Trophoblast cell (in vitro differentiated cells and primary cell): ENCODE measurements at regions not wholly inside any gene's neighbourhood (a gene's known extent, or its start where the extent isn't known, plus 50 kb on each side); places are given as distances from the start of the nearest gene placed in this dataset.

Experiments
- DNase-seq, 2 donors: peaks; one replicate each; pipeline ENCODE4 v3.0.0-alpha.2; 2016
- H2AFZ ChIP-seq: 2 replicates; pipeline ENCODE4 v1.6.1; 2013; ENCODE audit warnings: low read length, moderate library complexity, mild to moderate bottlenecking; ENCODE audit not compliant: insufficient read depth, poor library complexity
- H2AK5ac ChIP-seq: 2 replicates; pipeline ENCODE4 v1.6.1; 2013; ENCODE audit warnings: mild to moderate bottlenecking, low read length
- H2BK120ac ChIP-seq: 2 replicates; pipeline ENCODE4 v1.6.1; 2013; ENCODE audit warnings: low read length, mild to moderate bottlenecking, moderate library complexity; ENCODE audit not compliant: insufficient read depth, poor library complexity
- H2BK12ac ChIP-seq: 2 replicates; pipeline ENCODE4 v1.6.1; 2013; ENCODE audit warnings: mild to moderate bottlenecking, low read length, moderate library complexity
- H2BK5ac ChIP-seq: 2 replicates; pipeline ENCODE4 v1.6.1; 2013; ENCODE audit warnings: low read length, low read depth, moderate library complexity, mild to moderate bottlenecking; ENCODE audit not compliant: poor library complexity
- H3K14ac ChIP-seq: 2 replicates; pipeline ENCODE4 v1.6.1; 2013; ENCODE audit warnings: mild to moderate bottlenecking, low read length
- H3K18ac ChIP-seq: 2 replicates; pipeline ENCODE4 v1.6.1; 2013; ENCODE audit warnings: mild to moderate bottlenecking, low read length
- H3K23ac ChIP-seq: 2 replicates; pipeline ENCODE4 v1.6.1; 2013; ENCODE audit warnings: low read length
- H3K27ac ChIP-seq: 2 replicates; pipeline ENCODE4 v1.5.1; 2013; ENCODE audit warnings: low read depth, mild to moderate bottlenecking, inconsistent platforms, low read length, moderate library complexity
- H3K27me3 ChIP-seq: 2 replicates; pipeline ENCODE4 v1.6.1; 2013; ENCODE audit warnings: inconsistent platforms, mild to moderate bottlenecking, low read length, moderate library complexity; ENCODE audit not compliant: insufficient read depth
- H3K36me3 ChIP-seq, 2 experiments: 1 replicate in 1 of 2; 2 replicates in 1 of 2; pipeline ENCODE4 v1.6.1; 2013; ENCODE audit warnings: low read length in 2 of 2, mild to moderate bottlenecking in 2 of 2, moderate library complexity in 1 of 2; ENCODE audit not compliant: insufficient read depth in 2 of 2, control insufficient read depth in 1 of 2
- H3K4ac ChIP-seq: 2 replicates; pipeline ENCODE4 v1.6.1; 2013; ENCODE audit warnings: low read depth, mild to moderate bottlenecking, low read length, moderate library complexity
- H3K4me1 ChIP-seq, 2 experiments: 1 replicate in 1 of 2; 2 replicates in 1 of 2; pipeline ENCODE4 v1.6.1; 2013; ENCODE audit warnings: low read length in 2 of 2, mild to moderate bottlenecking in 2 of 2, moderate library complexity in 1 of 2; ENCODE audit not compliant: insufficient read depth in 2 of 2, control insufficient read depth in 1 of 2
- H3K4me2 ChIP-seq: 2 replicates; pipeline ENCODE4 v1.6.1; 2013; ENCODE audit warnings: inconsistent platforms, mild to moderate bottlenecking, low read length, moderate library complexity
- H3K4me3 ChIP-seq: 2 replicates; pipeline ENCODE4 v1.5.1; 2013; ENCODE audit warnings: mild to moderate bottlenecking, low read depth, low read length, inconsistent platforms
- H3K79me1 ChIP-seq: one replicate; pipeline ENCODE4 v1.6.1; 2013; ENCODE audit warnings: low read length
- H3K79me2 ChIP-seq: 2 replicates; pipeline ENCODE4 v1.6.1; 2013; ENCODE audit warnings: low read length, mild to moderate bottlenecking; ENCODE audit not compliant: control insufficient read depth, insufficient read depth, poor library complexity
- H3K9ac ChIP-seq: 2 replicates; pipeline ENCODE4 v1.6.1; 2013; ENCODE audit warnings: mild to moderate bottlenecking, low read length
- H3K9me3 ChIP-seq: 2 replicates; pipeline ENCODE4 v1.6.1; 2013; ENCODE audit warnings: low read depth, mild to moderate bottlenecking, control low read depth, inconsistent platforms, low read length; ENCODE audit not compliant: insufficient read depth
- H4K12ac ChIP-seq: 2 replicates; pipeline ENCODE4 v1.6.1; 2013; ENCODE audit warnings: low read depth, mild to moderate bottlenecking, low read length, moderate library complexity
- H4K8ac ChIP-seq: 2 replicates; pipeline ENCODE4 v1.6.1; 2013; ENCODE audit warnings: low read depth, mild to moderate bottlenecking, low read length, moderate library complexity
- H4K91ac ChIP-seq: one replicate; pipeline ENCODE4 v1.6.1; 2013; ENCODE audit warnings: low read depth, mild to moderate bottlenecking, low read length, moderate library complexity
- WGBS: extraction: QIAGEN DNeasy Blood & Tissue Kit; methylation state at CpG from one replicate; pipeline ENCODE4 v1.1.7; 2013; ENCODE audit warnings: missing lambda C conversion rate; ENCODE audit not compliant: insufficient read length, insufficient coverage; ENCODE audit errors: extremely low coverage; 5-methylcytosine and 5-hydroxymethylcytosine counted together

- Histone ChIP-seq H2BK12ac (no peak overlapping the region), H2BK5ac (no peak overlapping the region), H3K9ac (no peak overlapping the region), H3K23ac (no peak overlapping the region), H2AFZ (no peak overlapping the region), H4K12ac (no peak overlapping the region), H3K4me1 (peaks cover 0 to 11% of the 10 kb centered on the region in 2 experiments), H3K18ac (no peak overlapping the region), H3K9me3 (no peaks in the 10 kb centered on the region), H3K4me3 (no peak overlapping the region), H3K27me3 (no peaks in the 10 kb centered on the region), H3K79me1 (no peaks in the 10 kb centered on the region), H2AK5ac (no peak overlapping the region), H4K8ac (no peak overlapping the region), H3K79me2 (no peaks in the 10 kb centered on the region), H3K4me2 (no peak overlapping the region), H3K14ac (no peak overlapping the region), H3K4ac (no peak overlapping the region), H4K91ac (no peak overlapping the region), H3K27ac (peak overlapping the region; percentile 77), H2BK120ac (peak overlapping the region; percentile 17), H3K36me3 (no peaks in the 10 kb centered on the region)
- no peak for DNase-seq
Measured at GRCh38 chr1:87644033-87644578, 315.4 kb downstream of the LMO4 start.

- H3K9ac ChIP-seq: no peak overlapping the region
- DNase-seq: no peak
Measured at GRCh38 chr1:87644579-87645190, 316.0 kb downstream of the LMO4 start.

GRCh38 chr1:87647430-87648177, 318.9 kb downstream of the LMO4 start:
- peaks cover 0 to 4% of the 10 kb centered on the region in 2 experiments for H3K4me1 ChIP-seq
- H3K4me3 ChIP-seq: no peak overlapping the region
- no peak overlapping the region for H3K4ac ChIP-seq
- H4K12ac ChIP-seq: no peak overlapping the region
- H3K27ac ChIP-seq: no peak overlapping the region
- H2BK12ac ChIP-seq: no peak overlapping the region
- H3K27me3 ChIP-seq: no peaks in the 10 kb centered on the region
- no CpG with 5 or more reads among the region's 6 CpGs for WGBS
- no peaks in the 10 kb centered on the region for H3K79me2 ChIP-seq
- peak in 1 of 2 donors; percentile 24 for DNase-seq
- H2BK120ac ChIP-seq: no peak overlapping the region
- H3K9ac ChIP-seq: no peak overlapping the region
- H4K8ac ChIP-seq: no peak overlapping the region
- H3K4me2 ChIP-seq: no peak overlapping the region
- H3K36me3 ChIP-seq: no peaks in the 10 kb centered on the region
- no peaks in the 10 kb centered on the region for H3K79me1 ChIP-seq
- H4K91ac ChIP-seq: no peak overlapping the region
- no peak overlapping the region for H3K18ac ChIP-seq
- H2AFZ ChIP-seq: no peak overlapping the region
- H2AK5ac ChIP-seq: no peak overlapping the region
- no peak overlapping the region for H3K23ac ChIP-seq
- H3K14ac ChIP-seq: no peak overlapping the region
- H2BK5ac ChIP-seq: no peak overlapping the region
- H3K9me3 ChIP-seq: no peaks in the 10 kb centered on the region

More at GRCh38 chr1:87644579-87645190, 316.0 kb downstream of the LMO4 start:
- no peak overlapping the region for H4K91ac ChIP-seq
- no CpG with 5 or more reads among the region's 7 CpGs for WGBS
- no peak overlapping the region for H3K4me3 ChIP-seq
- no peak overlapping the region for H3K14ac ChIP-seq
- no peak overlapping the region for H4K12ac ChIP-seq
- no peaks in the 10 kb centered on the region for H3K79me2 ChIP-seq
- no peak overlapping the region for H2AK5ac ChIP-seq
- no peak overlapping the region for H3K18ac ChIP-seq
- H2BK5ac ChIP-seq: peak overlapping the region; percentile 33
- H2AFZ ChIP-seq: no peak overlapping the region
- H3K9me3 ChIP-seq: no peaks in the 10 kb centered on the region
- peak overlapping the region; percentile 16 for H4K8ac ChIP-seq
- no peaks in the 10 kb centered on the region for H3K27me3 ChIP-seq
- H3K23ac ChIP-seq: no peak overlapping the region
- no peak overlapping the region for H3K4me2 ChIP-seq
- H2BK120ac ChIP-seq: peak overlapping the region; percentile 73
- peak overlapping the region; percentile 86 for H2BK12ac ChIP-seq
- no peaks in the 10 kb centered on the region for H3K36me3 ChIP-seq
- no peaks in the 10 kb centered on the region for H3K79me1 ChIP-seq
- peak overlapping the region; percentile 22 for H3K27ac ChIP-seq
- peaks cover 0 to 11% of the 10 kb centered on the region in 2 experiments for H3K4me1 ChIP-seq
- H3K4ac ChIP-seq: no peak overlapping the region

GRCh38 chr1:87648323-87649119, 319.8 kb downstream of the LMO4 start:
- H3K4me2 ChIP-seq: no peak overlapping the region
- no peak for DNase-seq
- no CpG with 5 or more reads among the region's 4 CpGs for WGBS
- no peak overlapping the region for H3K4ac ChIP-seq
- no peak overlapping the region for H4K91ac ChIP-seq
- H3K18ac ChIP-seq: no peak overlapping the region
- H3K27ac ChIP-seq: no peak overlapping the region
- no peak overlapping the region for H2AFZ ChIP-seq
- H3K36me3 ChIP-seq: no peaks in the 10 kb centered on the region
- no peaks in the 10 kb centered on the region for H3K27me3 ChIP-seq
- H3K9ac ChIP-seq: no peak overlapping the region
- no peak overlapping the region for H2BK120ac ChIP-seq
- H4K8ac ChIP-seq: no peak overlapping the region
- H3K9me3 ChIP-seq: no peaks in the 10 kb centered on the region
- no peak overlapping the region for H3K4me3 ChIP-seq
- no peak overlapping the region for H3K14ac ChIP-seq
- no peak overlapping the region for H3K23ac ChIP-seq
- no peak overlapping the region for H4K12ac ChIP-seq
- no peaks in the 10 kb centered on the region for H3K79me2 ChIP-seq
- H3K4me1 ChIP-seq: peaks cover 0 to 4% of the 10 kb centered on the region in 2 experiments
- no peak overlapping the region for H2BK5ac ChIP-seq
- H2AK5ac ChIP-seq: no peak overlapping the region
- no peaks in the 10 kb centered on the region for H3K79me1 ChIP-seq
- no peak overlapping the region for H2BK12ac ChIP-seq
